Chondrocyte (in vitro differentiated cells): ENCODE measurements at regions not wholly inside any gene's neighbourhood (a gene's known extent, or its start where the extent isn't known, plus 50 kb on each side); places are given as distances from the start of the nearest gene placed in this dataset.

Experiments used
- DNase-seq: peaks from one replicate; pipeline ENCODE4 v3.0.0; 2021; ENCODE audit warnings: mixed read lengths, low spot score
- H3K27ac Mint-ChIP-seq: one replicate; pipeline ENCODE4 v1.8.0; 2021; ENCODE audit warnings: mild to moderate bottlenecking, moderate library complexity, mixed read lengths; ENCODE audit not compliant: unreplicated experiment
- H3K27me3 Mint-ChIP-seq: 2 replicates; pipeline ENCODE4 v1.8.0; 2021; ENCODE audit warnings: low read depth, mixed read lengths
- H3K36me3 Mint-ChIP-seq: 2 replicates; pipeline ENCODE4 v1.8.0; 2021; ENCODE audit warnings: low read depth, mixed read lengths
- H3K4me1 Mint-ChIP-seq: 2 replicates; pipeline ENCODE4 v1.8.0; 2021; ENCODE audit warnings: low read depth, mild to moderate bottlenecking, mixed read lengths
- H3K4me3 Mint-ChIP-seq: one replicate; pipeline ENCODE4 v1.8.0; 2021; ENCODE audit warnings: mild to moderate bottlenecking, moderate library complexity, mixed read lengths; ENCODE audit not compliant: unreplicated experiment
- H3K9me3 Mint-ChIP-seq: 2 replicates; pipeline ENCODE4 v1.8.0; 2021; ENCODE audit warnings: low read depth, mixed read lengths
- TF ChIP-seq, protein P1 (sequence below): fragments of 200-600 bp; sonication (generic); IDR thresholded peaks from 2 replicates; pipeline ENCODE4 v1.5.0; 2021; ENCODE audit warnings: antibody characterized with exemption, mild to moderate bottlenecking, moderate library complexity

DNA sequence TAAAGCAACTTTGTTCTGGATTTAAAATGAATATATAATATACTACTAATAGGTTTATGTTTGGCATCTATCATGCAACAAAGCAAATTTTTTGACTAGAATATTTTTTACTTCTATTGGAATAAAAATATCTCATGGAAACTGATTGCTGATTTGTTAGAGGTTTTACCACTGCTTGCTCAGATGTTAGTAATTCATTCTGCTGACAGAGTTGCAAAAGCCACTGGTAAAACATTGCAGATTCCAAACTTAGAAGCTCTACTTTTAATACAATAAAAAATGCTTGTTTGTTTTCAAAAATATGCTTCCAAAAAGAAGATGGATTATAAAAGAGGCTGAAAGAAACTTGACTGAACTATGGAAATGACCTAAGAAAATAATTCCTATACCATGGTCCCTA, 795.2 kb downstream of the PCDH18 start:
- Mint-ChIP-seq H3K4me3 (no peak overlapping the region), H3K27ac (no peak overlapping the region), H3K4me1 (peaks cover 13% of the 10 kb centered on the region), H3K36me3 (no peaks in the 10 kb centered on the region), H3K27me3 (no peaks in the 10 kb centered on the region), H3K9me3 (no peaks in the 10 kb centered on the region)
- TF ChIP-seq, protein P1, sequence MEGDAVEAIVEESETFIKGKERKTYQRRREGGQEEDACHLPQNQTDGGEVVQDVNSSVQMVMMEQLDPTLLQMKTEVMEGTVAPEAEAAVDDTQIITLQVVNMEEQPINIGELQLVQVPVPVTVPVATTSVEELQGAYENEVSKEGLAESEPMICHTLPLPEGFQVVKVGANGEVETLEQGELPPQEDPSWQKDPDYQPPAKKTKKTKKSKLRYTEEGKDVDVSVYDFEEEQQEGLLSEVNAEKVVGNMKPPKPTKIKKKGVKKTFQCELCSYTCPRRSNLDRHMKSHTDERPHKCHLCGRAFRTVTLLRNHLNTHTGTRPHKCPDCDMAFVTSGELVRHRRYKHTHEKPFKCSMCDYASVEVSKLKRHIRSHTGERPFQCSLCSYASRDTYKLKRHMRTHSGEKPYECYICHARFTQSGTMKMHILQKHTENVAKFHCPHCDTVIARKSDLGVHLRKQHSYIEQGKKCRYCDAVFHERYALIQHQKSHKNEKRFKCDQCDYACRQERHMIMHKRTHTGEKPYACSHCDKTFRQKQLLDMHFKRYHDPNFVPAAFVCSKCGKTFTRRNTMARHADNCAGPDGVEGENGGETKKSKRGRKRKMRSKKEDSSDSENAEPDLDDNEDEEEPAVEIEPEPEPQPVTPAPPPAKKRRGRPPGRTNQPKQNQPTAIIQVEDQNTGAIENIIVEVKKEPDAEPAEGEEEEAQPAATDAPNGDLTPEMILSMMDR: no peak
- no peak for DNase-seq

GRCh38 chr4:136731025-136731424, 801.3 kb downstream of the PCDH18 start:
- Mint-ChIP-seq H3K36me3 (no peaks in the 10 kb centered on the region), H3K27ac (no peak overlapping the region), H3K4me3 (no peak overlapping the region), H3K9me3 (no peaks in the 10 kb centered on the region), H3K27me3 (no peaks in the 10 kb centered on the region), H3K4me1 (peaks cover 17% of the 10 kb centered on the region)
- DNase-seq: no peak
- TF ChIP-seq, protein P1: no peak

- Mint-ChIP-seq H3K9me3 (no peaks in the 10 kb centered on the region), H3K27ac (peak overlapping the region; percentile 12), H3K4me3 (no peak overlapping the region), H3K36me3 (no peaks in the 10 kb centered on the region), H3K27me3 (no peaks in the 10 kb centered on the region), H3K4me1 (peaks cover 5% of the 10 kb centered on the region)
- TF ChIP-seq, protein P1: no peak
- DNase-seq: no peak
Observed at GRCh38 chr4:136725286-136726081, 806.8 kb downstream of the PCDH18 start.

- Mint-ChIP-seq H3K4me1 (peaks cover 15% of the 10 kb centered on the region), H3K27ac (no peak overlapping the region), H3K36me3 (no peaks in the 10 kb centered on the region)
Observed at GRCh38 chr4:136713140-136713539, 819.2 kb downstream of the PCDH18 start.

GRCh38 chr4:136709897-136710296, 822.4 kb downstream of the PCDH18 start:
- TF ChIP-seq, protein P1: no peak
- H3K36me3 Mint-ChIP-seq: no peaks in the 10 kb centered on the region
- no peaks in the 10 kb centered on the region for H3K27me3 Mint-ChIP-seq
- H3K27ac Mint-ChIP-seq: no peak overlapping the region
- peaks cover 6% of the 10 kb centered on the region for H3K9me3 Mint-ChIP-seq
- peaks cover 15% of the 10 kb centered on the region for H3K4me1 Mint-ChIP-seq
- DNase-seq: no peak
- H3K4me3 Mint-ChIP-seq: no peak overlapping the region

More at GRCh38 chr4:136713140-136713539, 819.2 kb downstream of the PCDH18 start:
- DNase-seq: no peak
- peaks cover 6% of the 10 kb centered on the region for H3K9me3 Mint-ChIP-seq
- TF ChIP-seq, protein P1: peak; percentile 65
- H3K27me3 Mint-ChIP-seq: no peaks in the 10 kb centered on the region
- H3K4me3 Mint-ChIP-seq: no peak overlapping the region
